Activated CD4-positive, alpha-beta T cell treated with anti-CD3 and anti-CD28 coated beads for 24 hours (primary cell): ENCODE measurements at regions not wholly inside any gene's neighbourhood (a gene's known extent, or its start where the extent isn't known, plus 50 kb on each side); places are given as distances from the start of the nearest gene placed in this dataset.
"Not testable (repeated sequence)": the region's sequence is repeated elsewhere in the genome, so short reads cannot be mapped to it uniquely, and the experiment has no call there.

ENCODE experiments used
- DNase-seq, 2 donors: peaks; one replicate each; pipeline ENCODE4 v3.0.0-alpha.2; 2020; ENCODE audit warnings: low read depth in 2 of 2

DNA sequence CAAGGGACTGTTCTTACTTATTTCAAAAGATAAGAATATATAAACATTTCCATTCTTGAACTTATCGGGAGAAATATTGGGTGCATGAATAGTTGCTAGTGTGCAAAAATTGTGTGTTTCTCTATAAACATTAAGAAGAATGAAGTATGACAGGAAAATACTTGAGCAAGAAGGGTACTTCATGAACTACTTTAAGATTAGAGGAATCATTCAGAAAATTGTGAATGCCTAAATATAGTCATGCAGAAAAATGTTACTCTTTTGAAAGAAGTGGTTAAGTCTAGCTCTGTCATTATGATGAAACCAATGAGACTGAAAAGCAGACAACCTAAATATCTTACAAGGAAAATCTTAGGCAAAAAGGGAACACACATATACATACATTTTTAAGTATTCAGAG is 207.8 kb upstream of the PCDH18 start:
- DNase-seq = no peak

DNA sequence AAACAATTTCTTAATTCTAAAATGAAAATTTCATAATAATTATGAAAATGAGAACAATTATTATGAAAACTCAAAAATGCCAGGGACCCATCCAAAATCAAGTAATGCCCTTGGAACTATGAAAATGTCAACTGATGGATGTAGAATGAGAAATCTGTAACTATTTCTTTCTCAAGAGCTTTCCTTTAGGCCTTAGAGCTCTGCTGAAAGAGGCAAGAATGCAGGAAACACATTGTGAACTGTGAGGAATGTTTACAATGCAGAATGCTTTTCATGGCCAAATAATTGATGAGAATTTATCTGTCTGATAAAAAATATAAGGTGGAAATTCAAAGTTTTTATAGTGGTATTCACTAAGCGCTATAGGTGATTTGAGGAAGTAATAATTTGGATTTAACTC is 207.1 kb upstream of the PCDH18 start:
- DNase-seq = no peak

DNA sequence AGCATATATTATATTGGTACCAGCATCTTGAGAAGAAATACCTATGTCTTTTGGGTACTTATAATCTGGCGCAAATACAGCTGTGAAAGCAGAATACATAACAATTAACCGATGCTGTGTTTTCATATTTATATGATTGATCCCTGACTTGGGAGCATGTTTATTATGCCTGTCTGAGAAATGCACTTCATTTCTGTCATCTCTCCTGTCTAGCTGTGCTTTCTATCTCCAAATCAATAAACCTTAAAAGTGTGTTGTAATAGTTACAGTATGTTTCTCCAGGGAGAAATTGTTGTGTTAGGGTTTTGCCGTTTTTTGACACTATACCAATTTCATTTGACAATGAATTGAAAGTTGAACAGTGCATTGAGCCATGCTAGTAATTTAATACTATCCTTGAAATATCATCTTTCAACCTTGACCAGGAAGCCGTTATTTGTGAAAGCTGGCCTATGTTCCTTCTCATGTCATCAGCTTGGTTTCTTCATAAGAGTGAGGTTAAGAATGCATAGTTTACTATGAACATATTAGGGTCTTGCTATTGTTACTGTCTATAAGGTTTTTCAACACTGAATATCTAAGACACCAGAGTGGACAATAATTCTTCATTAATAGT is 206.2 kb upstream of the PCDH18 start:
- no peak for DNase-seq

DNA sequence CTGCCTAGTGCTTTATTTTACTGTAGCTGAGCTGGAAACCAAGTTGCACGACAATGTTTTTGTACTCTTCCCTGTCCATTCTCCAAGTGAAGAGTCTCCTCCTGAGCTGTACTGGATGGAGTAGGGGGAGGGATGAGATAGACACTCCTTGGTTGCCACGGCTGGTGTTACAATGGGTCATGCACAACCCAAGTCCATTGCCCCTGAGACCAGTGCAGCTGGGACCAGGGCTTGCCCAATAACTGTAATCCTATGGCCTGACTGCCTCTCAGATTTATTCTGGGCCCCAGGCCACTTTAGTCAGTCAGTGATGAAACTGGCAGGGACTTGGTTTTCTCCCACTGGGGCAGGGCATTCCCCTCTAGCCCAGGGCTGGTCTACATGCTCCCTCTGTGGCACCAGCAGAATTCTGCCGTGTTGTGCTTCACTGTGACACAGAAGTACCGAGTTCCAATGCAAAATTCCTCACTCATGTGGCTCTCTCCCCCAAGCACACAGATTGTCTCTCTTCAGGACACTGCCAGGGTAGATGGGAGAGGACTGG is 203.3 kb upstream of the PCDH18 start:
- DNase-seq = no peak

DNA sequence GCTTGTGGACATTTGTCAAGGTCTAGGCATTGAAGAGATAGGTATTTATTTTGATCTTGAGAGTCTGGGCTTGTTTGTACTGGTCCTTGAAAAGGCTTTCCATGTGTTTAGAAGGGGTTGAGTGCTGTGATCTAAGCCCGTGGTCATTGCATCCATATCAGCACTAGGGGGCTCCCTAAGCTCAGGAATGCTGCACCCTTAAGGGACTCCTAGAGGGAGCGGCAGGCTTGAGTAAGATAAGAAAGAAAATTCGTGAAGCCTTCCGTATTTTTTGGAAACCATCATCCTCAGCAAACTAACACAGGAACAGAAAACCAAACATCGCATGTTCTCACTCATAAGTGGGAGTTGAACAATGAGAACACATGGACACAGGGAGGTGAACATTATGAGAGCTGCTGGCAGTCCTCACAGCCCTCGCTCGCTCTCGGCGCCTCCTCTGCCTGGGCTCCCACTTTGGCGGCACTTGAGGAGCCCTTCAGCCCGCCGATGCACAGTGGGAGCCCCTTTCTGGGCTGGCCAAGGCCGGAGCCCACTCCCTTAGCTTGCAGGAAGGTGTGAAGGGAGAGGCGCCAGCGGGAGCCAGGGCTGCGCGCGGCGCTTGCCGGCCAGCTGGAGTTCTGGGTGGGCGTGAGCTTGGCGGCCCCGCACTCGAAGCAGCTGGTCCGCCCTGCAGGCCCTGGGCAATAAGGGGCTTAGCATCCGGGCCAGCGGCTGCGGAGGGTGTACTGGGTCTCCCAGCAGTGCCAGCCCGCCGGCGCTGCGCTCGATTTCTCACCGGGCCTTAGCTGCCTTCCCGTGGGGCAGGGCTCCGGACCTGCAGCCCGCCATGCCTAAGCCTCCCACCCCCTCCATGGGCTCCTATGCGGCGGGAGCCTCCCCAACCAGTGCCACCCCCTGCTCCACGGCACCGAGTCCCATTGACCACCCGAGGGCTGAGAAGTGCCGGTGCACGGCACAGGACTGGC is 201.2 kb upstream of the PCDH18 start:
- DNase-seq = not testable (repeated sequence)

- no peak for DNase-seq
These were observed 190.6 kb upstream of the PCDH18 start for GRCh38 chr4:137722910-137723309.

DNA sequence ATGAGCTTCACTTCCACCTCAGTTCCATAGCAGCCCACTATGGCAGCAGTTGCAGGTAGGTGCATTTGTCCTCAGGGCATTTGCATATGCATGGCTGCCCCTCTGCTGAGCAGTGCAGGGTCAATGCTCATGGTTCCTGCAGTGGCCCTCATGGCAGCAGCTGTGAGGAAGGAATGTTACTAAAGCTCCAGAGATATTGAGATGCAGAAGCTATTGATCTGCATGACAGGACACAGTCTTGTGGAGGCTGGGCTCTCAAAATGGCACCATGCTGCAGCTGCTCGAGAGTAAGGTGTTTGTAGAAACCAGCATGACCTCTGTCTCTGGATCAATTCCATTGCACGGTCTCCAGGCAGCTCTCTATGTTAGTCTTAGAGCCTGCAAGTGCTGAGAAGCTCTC is 179.2 kb upstream of the PCDH18 start:
- DNase-seq = no peak

DNA sequence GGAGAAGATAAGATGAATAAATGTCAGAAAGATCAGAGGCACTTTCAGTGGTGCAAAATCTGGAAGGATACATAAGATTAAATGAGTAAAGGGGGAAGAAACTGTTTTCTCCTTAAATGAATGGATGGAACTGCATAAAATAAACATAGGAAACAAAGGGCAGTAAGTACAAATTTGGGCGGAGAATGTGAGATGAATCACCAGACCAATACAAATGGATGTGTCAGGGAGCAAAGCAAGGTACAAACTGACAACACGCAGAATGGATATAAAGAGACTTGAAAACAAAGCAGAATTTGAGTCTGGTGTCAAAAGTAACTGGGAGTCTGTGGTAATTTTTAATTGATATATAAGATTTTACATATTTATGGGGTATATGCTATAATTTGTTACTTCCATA is 175.3 kb upstream of the PCDH18 start:
- no peak for DNase-seq

DNA sequence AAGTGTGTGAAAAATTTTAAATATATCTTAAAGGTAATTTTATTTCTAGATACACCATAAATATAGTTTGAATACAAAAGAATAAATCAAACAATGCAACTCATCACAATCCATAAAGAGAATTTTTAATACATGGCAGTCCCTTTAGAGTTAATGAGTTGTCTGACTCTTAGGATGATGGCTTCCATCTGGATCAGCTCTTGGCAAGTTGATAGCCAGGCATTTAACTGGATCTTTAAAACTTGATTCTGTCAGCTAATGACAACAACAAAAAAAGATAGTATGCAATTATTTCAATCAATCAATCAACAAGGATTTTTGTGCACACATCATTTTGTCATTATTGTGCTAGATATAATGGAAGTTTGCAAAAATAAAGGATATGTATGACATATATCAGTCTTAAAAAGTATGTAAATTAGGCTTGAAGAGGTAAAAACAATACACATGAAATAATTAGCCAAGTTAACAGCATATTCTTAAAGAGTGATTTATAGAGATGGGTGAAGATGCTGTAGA is 174.9 kb upstream of the PCDH18 start:
- DNase-seq = no peak

DNA sequence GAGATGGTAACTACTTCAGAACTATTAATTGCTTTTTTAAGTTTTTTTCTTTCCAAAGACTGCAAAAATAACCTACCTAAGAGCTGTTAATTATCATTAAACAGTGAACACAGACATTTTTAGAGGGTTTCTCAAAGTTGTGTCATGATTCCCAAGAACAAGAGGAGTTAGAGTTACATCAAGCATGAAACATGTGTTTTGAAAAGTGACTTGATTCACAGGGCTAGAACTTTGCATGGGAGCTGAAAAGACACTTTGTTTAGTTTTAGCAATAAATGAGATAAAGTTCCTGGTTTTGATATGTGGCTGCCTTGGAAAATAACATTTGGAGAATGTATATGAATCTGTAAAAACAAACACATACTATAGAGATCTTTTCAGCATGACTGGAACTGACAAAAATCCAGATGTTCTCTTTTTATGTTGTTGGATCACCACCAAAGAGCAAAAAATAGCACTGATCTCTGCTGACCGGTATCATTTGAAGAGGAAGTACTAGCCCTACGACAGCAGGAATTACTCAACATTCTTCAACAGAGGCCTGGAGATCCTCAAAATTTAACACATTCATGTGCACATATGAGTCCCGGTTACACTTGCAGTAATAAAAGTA is 173.0 kb upstream of the PCDH18 start:
- DNase-seq = no peak

DNA sequence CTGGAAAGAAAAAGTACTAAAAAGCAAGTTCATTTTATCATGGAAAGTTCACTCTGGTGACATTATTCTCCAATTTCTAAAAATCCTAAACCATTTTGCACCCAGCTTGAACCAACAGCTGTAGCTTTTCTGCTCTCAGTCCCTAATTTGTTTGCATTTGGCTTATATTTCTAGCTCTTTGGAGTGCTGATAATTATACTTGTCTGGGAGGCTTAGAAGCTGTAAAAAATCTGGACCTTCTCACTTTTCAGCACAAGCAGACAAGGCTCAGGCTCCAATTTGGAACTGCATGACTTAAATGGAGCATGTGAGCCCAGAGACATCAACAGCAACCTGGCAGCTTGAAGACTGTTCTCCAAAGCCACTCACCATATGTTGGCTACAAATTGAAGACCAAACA is 170.9 kb upstream of the PCDH18 start:
- DNase-seq = no peak

- no peak for DNase-seq
These were observed 170.2 kb upstream of the PCDH18 start for GRCh38 chr4:137702512-137702911.

GRCh38 chr4:137701401-137701800 is 169.1 kb upstream of the PCDH18 start:
- DNase-seq = no peak

GRCh38 chr4:137700751-137701150 is 168.5 kb upstream of the PCDH18 start:
- no peak for DNase-seq

GRCh38 chr4:137700072-137700471 is 167.8 kb upstream of the PCDH18 start:
- DNase-seq = no peak

GRCh38 chr4:137694138-137694537 is 161.8 kb upstream of the PCDH18 start:
- DNase-seq = no peak

GRCh38 chr4:137693641-137694040 is 161.3 kb upstream of the PCDH18 start:
- no peak for DNase-seq

DNA sequence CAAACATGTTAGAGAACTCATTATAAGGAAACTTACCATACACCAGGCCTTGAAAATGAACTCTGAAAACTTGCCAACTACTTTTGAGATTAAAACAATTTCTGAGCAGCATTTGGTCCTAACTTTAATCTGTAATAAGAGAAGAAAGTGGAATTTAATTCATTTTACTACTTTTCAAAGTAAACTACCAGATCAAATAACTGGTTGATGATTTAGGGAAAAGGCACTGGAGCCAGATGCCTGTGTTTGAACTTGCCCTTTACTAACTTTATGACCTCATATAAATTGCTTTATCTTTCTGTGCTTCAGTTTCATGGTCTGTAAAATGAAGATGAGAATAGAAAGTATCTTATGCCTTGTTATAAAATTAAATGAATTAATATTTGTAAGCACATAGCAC is 159.9 kb upstream of the PCDH18 start:
- DNase-seq = no peak

GRCh38 chr4:137688651-137689050 is 156.4 kb upstream of the PCDH18 start:
- no peak for DNase-seq

- no peak for DNase-seq
These were observed 153.1 kb upstream of the PCDH18 start for GRCh38 chr4:137685357-137685756.

DNA sequence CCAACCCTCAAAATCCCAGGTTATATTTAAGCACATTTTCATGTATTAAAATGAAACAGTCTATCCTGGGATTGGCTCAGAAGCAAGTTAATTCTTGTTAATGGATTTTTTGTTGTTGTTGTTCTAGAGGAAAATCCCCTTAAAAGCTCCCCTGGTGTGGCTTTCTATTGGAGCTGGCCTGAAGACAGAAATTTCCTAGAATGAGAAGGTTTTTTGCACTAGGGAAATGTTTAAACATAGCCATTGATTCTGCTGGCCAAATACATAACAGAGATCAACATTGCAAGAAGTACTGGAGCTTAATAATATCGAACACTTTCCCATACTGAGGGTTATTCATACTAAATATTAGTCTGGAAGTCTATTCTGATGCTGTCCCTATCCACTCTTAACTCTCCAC is 148.8 kb upstream of the PCDH18 start:
- no peak for DNase-seq

GRCh38 chr4:137678796-137679195 is 146.5 kb upstream of the PCDH18 start:
- DNase-seq = no peak
